ENCODE measurements at regions not wholly inside any gene's neighbourhood (a gene's known extent, or its start where the extent isn't known, plus 50 kb on each side); places are given as distances from the start of the nearest gene placed in this dataset.

GRCh38 chr3:163927521-163927920 lies 1150.8 kb downstream of the SI start:
- DNase-seq = no peak

GRCh38 chr3:163924600-163924999 lies 1153.7 kb downstream of the SI start:
- DNase-seq = no peak

- no peak for DNase-seq
Measured at GRCh38 chr3:163919154-163919553, 1159.1 kb downstream of the SI start.

GRCh38 chr3:163916596-163917560 lies 1161.4 kb downstream of the SI start:
- DNase-seq = no peak

GRCh38 chr3:163915280-163915679 lies 1163.0 kb downstream of the SI start:
- DNase-seq = no peak

GRCh38 chr3:163914567-163914966 lies 1163.7 kb downstream of the SI start:
- DNase-seq = no peak

- no peak for DNase-seq
Measured at GRCh38 chr3:163891771-163892170, 1186.5 kb downstream of the SI start.

- DNase-seq = no peak
Measured at GRCh38 chr3:163890661-163891060, 1187.6 kb downstream of the SI start.

- no peak for DNase-seq
Measured at GRCh38 chr3:163879172-163879571, 1199.1 kb downstream of the SI start.

- DNase-seq = no peak
Measured at GRCh38 chr3:163878396-163878795, 1199.9 kb downstream of the SI start.

- DNase-seq = no peak
Measured at GRCh38 chr3:163877805-163878204, 1200.5 kb downstream of the SI start.

GRCh38 chr3:163863146-163863545 lies 1215.2 kb downstream of the SI start:
- no peak for DNase-seq

- no peak for DNase-seq
Measured at GRCh38 chr3:163852233-163852632, 1226.1 kb downstream of the SI start.

- DNase-seq = no peak
Measured at GRCh38 chr3:163838769-163839168, 1239.5 kb downstream of the SI start.

- DNase-seq = no peak
Measured at GRCh38 chr3:163832547-163832946, 1245.7 kb downstream of the SI start.

GRCh38 chr3:163821841-163822240 lies 1256.5 kb downstream of the SI start:
- DNase-seq = no peak

GRCh38 chr3:163817015-163817414 lies 1261.3 kb downstream of the SI start:
- DNase-seq = no peak

- DNase-seq = no peak
Measured at GRCh38 chr3:163813935-163814334, 1264.4 kb downstream of the SI start.

GRCh38 chr3:163812006-163812405 lies 1266.3 kb downstream of the SI start:
- DNase-seq = no peak

GRCh38 chr3:163809540-163809993 lies 1268.7 kb downstream of the SI start:
- DNase-seq = no peak

GRCh38 chr3:163786416-163786815 lies 1291.9 kb downstream of the SI start:
- no peak for DNase-seq

GRCh38 chr3:163785693-163786092 lies 1292.6 kb downstream of the SI start:
- DNase-seq = no peak

GRCh38 chr3:163779396-163780344 lies 1298.6 kb downstream of the SI start:
- DNase-seq = no peak
